ENCODE measurements at regions not wholly inside any gene's neighbourhood (a gene's known extent, or its start where the extent isn't known, plus 50 kb on each side); places are given as distances from the start of the nearest gene placed in this dataset.

- TF ChIP-seq CTCF (IDR thresholded peaks at IDR 0.05; ENCODE audit: poor library complexity, severe bottlenecking) (no peak), SMC3 (conservative IDR thresholded peaks at IDR 0.05; ENCODE audit: poor library complexity) (no peak), MXI1 (conservative IDR thresholded peaks at IDR 0.05; ENCODE audit: poor library complexity, severe bottlenecking) (no peak), EZH2 (IDR thresholded peaks at IDR 0.05; ENCODE audit: borderline replicate concordance, insufficient read depth, low read length, poor library complexity, severe bottlenecking) (no peak), RAD21 (conservative IDR thresholded peaks at IDR 0.05) (no peak), POLR2AphosphoS5 (IDR thresholded peaks at IDR 0.05) (no peak), REST (IDR thresholded peaks at IDR 0.05; ENCODE audit: borderline replicate concordance) (no peak), EP300 (conservative IDR thresholded peaks at IDR 0.05; ENCODE audit: poor library complexity, severe bottlenecking) (no peak)
Measured at GRCh38 chr2:18792226-18792629, 202.9 kb upstream of the NT5C1B start.

All from neural cell (in vitro differentiated cells).